GM12878 (cell line): ENCODE measurements at regions not wholly inside any gene's neighbourhood (a gene's known extent, or its start where the extent isn't known, plus 50 kb on each side); places are given as distances from the start of the nearest gene placed in this dataset.

Source experiments
- ATAC-seq: fragments of 200-7000 bp; cut with Tn5 transposase; 3 replicates; pipeline ENCODE4 v1.9.1; 2020; ENCODE audit warnings: mild to moderate bottlenecking, moderate library complexity
- BruUV-seq: library from RNA; stranded (reverse); fragments of 400-500 nt; replicated peaks from 2 replicates; lab custom pipeline; 2021; lab: Mats Ljungman, UMichigan
- CTCF ChIA-PET: fragments of 300-600 bp; sonication (Branson Sonifier 250); formaldehyde crosslinking; extraction: SDS; loops from one replicate; lab custom pipeline; 2021; ENCODE audit warnings: inconsistent platforms; lab: Yijun Ruan, JAX
- POLR2A ChIA-PET: fragments of 350-600 bp; formaldehyde crosslinking; extraction: SDS; loops from one replicate; lab custom pipeline; 2021; ENCODE audit warnings: inconsistent platforms; lab: Charles Lee
- RAD21 ChIA-PET: fragments of 300-600 bp; sonication (Branson Sonifier 250); formaldehyde crosslinking; loops from one replicate; lab custom pipeline; 2023; ENCODE audit warnings: antibody characterized with exemption; ENCODE audit not compliant: unreplicated experiment; lab: Charles Lee
- SMC1A ChIA-PET: fragments of 300-600 bp; sonication (Branson Sonifier 250); formaldehyde crosslinking; loops from one replicate; lab custom pipeline; 2023; ENCODE audit not compliant: unreplicated experiment, uncharacterized antibody; lab: Charles Lee
- DNase-seq: peaks from one replicate; pipeline ENCODE4 v3.0.0-alpha.2; 2011; ENCODE audit warnings: low read depth, low spot score
- FAIRE-seq: peaks from 3 replicates; lab custom pipeline; 2011; peaks lifted over from hg19 to GRCh38; lab: Jason Lieb, UNC
- H2AFZ ChIP-seq: 2 replicates; pipeline ENCODE4 v1.6.0; 2011; ENCODE audit warnings: low read depth, low read length, control low read depth; ENCODE audit not compliant: control insufficient read depth
- H3K27ac ChIP-seq: 2 replicates; pipeline ENCODE4 v1.5.1; 2011; ENCODE audit warnings: control low read depth; ENCODE audit not compliant: control insufficient read depth, insufficient read depth
- H3K27me3 ChIP-seq, 2 experiments: replicated peaks in 1 of 2; 2 replicates each; pipeline versions ENCODE4 v1.6.0 to v1.6.1; 2011; ENCODE audit warnings: low read length in 1 of 2; ENCODE audit not compliant: control insufficient read depth in 2 of 2, insufficient read depth in 2 of 2
- H3K36me3 ChIP-seq, 2 experiments: 2 replicates each; pipeline ENCODE4 v1.5.1; 2011; ENCODE audit warnings: low read length in 1 of 2; ENCODE audit not compliant: control insufficient read depth in 2 of 2, insufficient read depth in 2 of 2
- H3K4me1 ChIP-seq: 2 replicates; pipeline ENCODE4 v1.6.1; 2011; ENCODE audit warnings: mild to moderate bottlenecking, low read length, moderate library complexity, mixed read lengths; ENCODE audit not compliant: control insufficient read depth, insufficient read depth
- H3K4me2 ChIP-seq: 2 replicates; pipeline ENCODE4 v1.6.0; 2011; ENCODE audit warnings: control low read depth; ENCODE audit not compliant: control insufficient read depth, insufficient read depth
- H3K4me3 ChIP-seq: fragments of 200-600 bp; sonication (generic); 2 replicates; pipeline ENCODE4 v1.5.1; 2016
- H3K79me2 ChIP-seq: 2 replicates; pipeline ENCODE4 v1.6.0; 2011; ENCODE audit warnings: low read length; ENCODE audit not compliant: control insufficient read depth, insufficient read depth
- H3K9ac ChIP-seq: 2 replicates; pipeline ENCODE4 v1.8.0; 2011; ENCODE audit warnings: low read length, control low read depth, mixed read lengths; ENCODE audit not compliant: control insufficient read depth, insufficient read depth
- H3K9me3 ChIP-seq: replicated peaks from 3 replicates; pipeline ENCODE4 v1.5.1; 2011; ENCODE audit warnings: mild to moderate bottlenecking, low read length; ENCODE audit not compliant: control insufficient read depth, insufficient read depth
- H4K20me1 ChIP-seq: 2 replicates; pipeline ENCODE4 v1.6.0; 2011; ENCODE audit not compliant: control insufficient read depth, insufficient read depth
- FOXM1 ChIP-seq: IDR thresholded peaks from 2 replicates; pipeline ENCODE4 v1.6.1; 2012; ENCODE audit warnings: low read depth, mild to moderate bottlenecking, inconsistent platforms, low read length, moderate library complexity
- PAX5 ChIP-seq: IDR thresholded peaks from 2 replicates; pipeline ENCODE4 v1.6.1; 2011; ENCODE audit warnings: low read depth, low read length, borderline replicate concordance
- SUZ12 ChIP-seq: fragments of 200-600 bp; sonication (generic); IDR thresholded peaks from one replicate; pipeline ENCODE4 v1.6.1; 2018; ENCODE audit warnings: antibody characterized with exemption, mild to moderate bottlenecking; ENCODE audit not compliant: unreplicated experiment
- WGBS: methylation state at CpG from one replicate; pipeline ENCODE4 v1.1.6; 2016; ENCODE audit warnings: low lambda C conversion rate; ENCODE audit not compliant: insufficient replicate concordance, insufficient coverage; ENCODE audit errors: missing lambda C conversion rate; 5-methylcytosine and 5-hydroxymethylcytosine counted together
- in situ Hi-C: fragments of 300-500 bp; cut with MboI; formaldehyde crosslinking; loops from 9 replicates; pipeline ENCODE4 v1.14.3; 2018; ENCODE audit warnings: mixed read lengths
- intact Hi-C: fragments of 100-400 bp; cut with micrococcal nuclease; formaldehyde crosslinking; loops from one replicate; pipeline ENCODE4 v1.14.2; 2022; ENCODE audit not compliant: unreplicated experiment

DNA sequence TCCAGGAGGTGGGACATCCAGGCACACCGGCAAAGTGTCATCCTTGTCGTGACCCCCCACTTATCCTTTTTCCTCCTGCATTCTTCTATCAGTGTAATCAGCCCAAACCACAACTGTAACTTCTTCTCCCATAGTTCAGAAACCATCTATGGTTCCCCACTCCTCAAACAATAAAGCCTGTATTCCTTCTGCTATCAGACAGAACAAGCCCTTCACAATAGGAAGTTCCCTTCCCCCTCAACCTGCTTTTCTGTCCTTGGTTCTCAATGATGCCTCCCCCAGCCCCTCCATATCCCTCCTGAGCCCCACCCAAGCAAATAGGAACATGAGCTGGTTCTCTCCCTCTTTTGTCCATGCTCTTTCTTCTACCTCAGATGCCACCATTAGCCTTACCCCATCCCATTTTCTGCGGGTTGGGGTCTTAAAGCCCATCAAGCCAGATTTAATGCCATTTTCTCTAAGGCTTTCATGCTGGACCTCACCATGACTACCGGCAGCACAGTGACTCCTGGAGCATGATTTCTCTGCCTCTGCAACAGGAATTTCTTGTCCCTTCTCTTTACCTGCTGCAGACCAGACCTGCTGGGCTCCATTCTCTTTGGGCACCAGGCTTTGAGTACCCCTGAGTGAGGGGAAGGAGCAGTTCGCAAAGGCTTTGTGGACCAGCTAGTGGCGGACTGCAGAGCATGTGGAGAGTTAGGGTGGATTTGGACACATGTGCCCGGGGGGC, 92.8 kb upstream of the PAX2 start:
- FAIRE-seq: no peak
- RAD21 ChIA-PET: no interaction called here
- intact Hi-C loops: no loop called here

DNA sequence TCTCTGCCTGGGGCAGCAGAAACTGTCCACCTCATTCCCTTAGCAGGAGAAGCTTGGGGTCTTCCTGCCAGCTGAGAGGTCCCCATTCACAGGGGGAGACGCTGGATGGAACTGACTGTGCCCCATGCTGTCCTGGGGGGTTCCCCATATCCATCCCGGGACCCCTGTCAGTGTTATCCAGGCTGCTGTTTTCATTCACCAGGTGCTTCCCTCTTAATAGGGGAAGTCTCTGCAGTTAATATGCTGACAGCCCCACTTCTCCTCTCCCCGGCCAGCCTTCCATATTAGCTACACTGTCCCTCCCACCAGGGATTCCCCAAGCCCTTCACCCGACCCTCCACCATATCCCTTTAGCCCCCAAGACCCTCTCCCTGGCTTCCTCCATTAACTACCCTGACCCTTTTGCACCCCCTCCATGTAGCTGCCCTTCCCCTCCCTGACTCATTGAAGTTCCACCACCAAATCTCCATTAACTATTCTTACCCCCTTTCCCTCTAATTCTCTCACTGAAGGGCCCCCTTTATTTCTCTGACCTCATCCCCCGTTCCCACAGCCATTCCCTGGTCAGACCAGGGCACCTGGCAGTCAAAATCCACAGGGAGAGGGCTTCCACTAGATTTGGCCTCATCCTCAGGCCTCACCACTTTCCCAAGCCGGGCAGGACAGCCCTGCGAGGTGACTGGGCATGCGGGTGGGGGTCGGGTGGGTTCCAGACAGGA, 92.0 kb upstream of the PAX2 start:
- CTCF ChIA-PET: no interaction called here
- Histone ChIP-seq H3K79me2 (no peaks in the 10 kb centered on the region), H2AFZ (no peak overlapping the region), H3K4me1 (no peaks in the 10 kb centered on the region), H3K4me3 (no peak overlapping the region), H3K27me3 (peaks cover 14 to 20% of the 10 kb centered on the region in 2 experiments), H3K9ac (no peak overlapping the region), H4K20me1 (no peaks in the 10 kb centered on the region), H3K4me2 (no peak overlapping the region), H3K27ac (no peak overlapping the region), H3K9me3 (no peaks in the 10 kb centered on the region; the same call in 2 of the 3 replicates), H3K36me3 (no peaks in the 10 kb centered on the region)
- SMC1A ChIA-PET: no interaction called here
- TF ChIP-seq PAX5: no peak
- TF ChIP-seq SUZ12: peak; percentile 46
- POLR2A ChIA-PET: no interaction called here
- ATAC-seq (no peak), FAIRE-seq (no peak), DNase-seq (no peak)
- RAD21 ChIA-PET: no interaction called here
- BruUV-seq: no TSS peak
- in situ Hi-C loops (no loop called here), intact Hi-C loops (no loop called here)
- WGBS: under 1% methylated on average over 9 of the region's 9 CpGs

More for the DNA sequence above, 92.8 kb upstream of the PAX2 start:
- Histone ChIP-seq H3K79me2 (no peaks in the 10 kb centered on the region), H3K9me3 (no peaks in the 10 kb centered on the region; the same call in 2 of the 3 replicates), H3K36me3 (no peaks in the 10 kb centered on the region), H3K4me3 (no peak overlapping the region), H3K27ac (no peak overlapping the region), H3K27me3 (peaks cover 8 to 17% of the 10 kb centered on the region in 2 experiments), H3K4me2 (no peak overlapping the region), H3K4me1 (no peaks in the 10 kb centered on the region), H3K9ac (no peak overlapping the region), H2AFZ (no peak overlapping the region)
- CTCF ChIA-PET: no interaction called here
- in situ Hi-C loops: no loop called here
- ATAC-seq: no peak
- 35% methylated on average over 7 of the region's 7 CpGs for WGBS
- BruUV-seq: no TSS peak
- SMC1A ChIA-PET: no interaction called here
- POLR2A ChIA-PET: no interaction called here
- TF ChIP-seq FOXM1: no peak
- TF ChIP-seq, all 136 proteins: peak for 0
- H4K20me1 ChIP-seq: no peaks in the 10 kb centered on the region
- no peak for DNase-seq
